ENCODE measurements at regions not wholly inside any gene's neighbourhood (a gene's known extent, or its start where the extent isn't known, plus 50 kb on each side); places are given as distances from the start of the nearest gene placed in this dataset.
"Not testable (repeated sequence)": the region's sequence is repeated elsewhere in the genome, so short reads cannot be mapped to it uniquely, and the experiment has no call there.

DNA sequence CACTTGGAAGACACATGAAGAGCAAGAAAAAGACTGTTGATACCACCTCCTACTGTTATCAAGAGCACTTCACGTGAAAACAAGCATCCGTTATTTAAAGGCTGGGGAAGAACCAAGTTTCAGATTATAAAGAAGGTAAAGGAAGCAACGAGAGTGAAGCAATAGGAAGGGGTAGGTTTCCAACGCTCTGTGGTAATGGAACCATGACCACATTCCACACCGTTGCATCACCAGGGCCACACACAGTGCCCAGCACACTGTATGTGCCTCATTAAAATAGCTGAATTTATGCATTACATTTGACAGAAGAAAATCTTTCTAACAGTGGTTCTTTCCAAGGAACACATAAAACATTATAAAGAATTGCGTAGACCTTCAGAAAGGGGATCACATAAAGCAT is 435.8 kb downstream of the MRPL39 start:
- no peak for DNase-seq (ENCODE audit: low read depth in 4 of 4, low spot score in 2 of 4)

DNA sequence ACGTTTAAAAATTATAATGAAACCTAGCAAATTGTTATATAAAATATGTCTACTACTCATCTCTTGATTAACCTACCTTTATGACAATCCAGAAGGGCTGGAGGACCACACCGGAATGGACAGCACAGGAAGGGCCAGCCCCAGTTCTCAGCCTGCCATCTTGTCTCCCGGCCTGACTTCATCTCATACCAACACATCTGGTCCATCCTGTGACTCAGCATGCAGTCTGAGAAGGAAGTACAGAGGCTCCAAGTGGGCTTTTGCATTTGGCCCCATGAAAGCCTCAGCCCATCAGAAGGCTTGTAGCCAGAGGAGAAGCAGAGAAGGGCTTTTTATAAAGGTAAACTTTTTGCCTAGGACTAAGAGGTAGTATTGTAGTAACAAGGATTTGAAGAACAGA is 436.6 kb downstream of the MRPL39 start:
- DNase-seq (ENCODE audit: low read depth in 4 of 4, low spot score in 2 of 4): no peak

DNA sequence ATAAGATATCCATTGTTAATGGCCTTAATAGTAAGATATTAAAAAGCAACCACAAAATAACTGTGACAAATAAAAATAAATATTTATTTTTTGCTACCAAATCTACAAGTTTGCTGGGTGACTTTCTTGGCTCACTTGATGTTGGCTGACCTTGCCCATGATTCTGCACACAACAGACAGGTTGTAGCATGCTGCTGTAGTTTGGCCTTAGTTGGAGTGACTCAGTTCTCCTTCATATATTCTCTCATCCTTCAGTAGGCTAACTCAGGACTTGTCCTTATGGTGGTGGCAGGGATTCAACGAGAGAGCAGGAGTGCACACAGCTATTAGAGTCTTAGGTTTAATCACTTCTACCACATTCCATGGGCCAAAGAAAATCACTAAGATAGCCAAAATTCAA is 437.9 kb downstream of the MRPL39 start:
- DNase-seq (ENCODE audit: low read depth in 4 of 4, low spot score in 2 of 4): no peak

DNA sequence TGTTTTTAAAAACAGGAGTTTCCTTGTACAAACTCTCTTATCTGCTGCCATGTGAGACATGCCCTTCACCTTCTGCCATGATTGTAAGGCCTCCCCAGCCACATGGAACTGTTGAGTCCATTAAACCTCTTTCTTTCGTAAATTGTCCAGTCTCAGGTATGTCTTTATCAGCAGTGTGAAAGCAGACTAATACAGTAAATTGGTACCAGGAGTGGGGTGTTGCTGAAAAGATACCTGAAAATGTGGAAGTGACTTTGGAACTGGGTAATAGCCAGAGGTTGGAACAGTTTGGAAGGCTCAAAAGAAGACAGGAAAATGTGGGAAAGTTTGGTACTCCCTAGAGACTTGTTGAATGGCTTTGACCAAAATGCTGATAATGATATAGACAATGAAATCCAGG is 440.4 kb downstream of the MRPL39 start:
- not testable (repeated sequence) for DNase-seq (ENCODE audit: low read depth in 4 of 4, low spot score in 2 of 4)

DNA sequence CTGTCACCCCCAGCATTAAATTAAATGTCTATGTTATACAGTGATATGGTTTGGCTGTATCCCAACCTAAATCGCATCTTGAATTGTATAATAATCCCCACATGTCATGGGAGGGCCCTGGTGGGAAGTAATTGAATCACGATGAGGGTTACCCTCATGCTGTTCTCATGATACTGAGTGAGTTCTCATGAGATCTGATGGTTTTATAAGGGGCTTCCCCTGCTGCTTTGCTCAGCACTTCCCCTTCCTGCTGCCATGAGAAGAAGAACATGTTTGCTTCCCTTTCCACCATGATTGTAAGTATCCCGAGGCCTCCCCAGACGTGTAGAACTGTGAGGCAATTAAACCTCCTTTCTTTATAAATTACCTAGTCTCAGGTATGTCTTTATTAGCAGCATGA is 445.7 kb downstream of the MRPL39 start:
- no peak for DNase-seq (ENCODE audit: low read depth in 4 of 4, low spot score in 2 of 4)

DNA sequence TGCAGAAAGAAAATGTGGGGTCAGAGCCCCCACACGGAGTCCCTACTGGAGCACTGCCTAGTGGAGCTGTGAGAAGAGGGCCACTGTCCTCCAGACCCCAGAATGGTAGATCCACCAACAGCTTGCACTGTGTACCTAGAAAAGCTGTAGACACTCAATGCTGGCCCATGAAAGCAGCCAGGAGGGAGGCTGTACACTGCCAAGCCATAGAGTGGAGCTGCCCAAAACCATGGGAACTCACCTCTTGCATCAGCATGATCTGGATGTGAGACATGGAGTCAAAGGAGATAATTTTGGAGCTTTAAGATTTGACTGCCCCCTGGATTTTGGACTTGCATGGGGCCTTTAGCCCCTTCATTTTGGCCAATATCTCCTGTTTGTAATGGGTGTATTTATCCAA is 452.3 kb downstream of the MRPL39 start:
- DNase-seq (ENCODE audit: low read depth in 4 of 4, low spot score in 2 of 4): not testable (repeated sequence)

DNA sequence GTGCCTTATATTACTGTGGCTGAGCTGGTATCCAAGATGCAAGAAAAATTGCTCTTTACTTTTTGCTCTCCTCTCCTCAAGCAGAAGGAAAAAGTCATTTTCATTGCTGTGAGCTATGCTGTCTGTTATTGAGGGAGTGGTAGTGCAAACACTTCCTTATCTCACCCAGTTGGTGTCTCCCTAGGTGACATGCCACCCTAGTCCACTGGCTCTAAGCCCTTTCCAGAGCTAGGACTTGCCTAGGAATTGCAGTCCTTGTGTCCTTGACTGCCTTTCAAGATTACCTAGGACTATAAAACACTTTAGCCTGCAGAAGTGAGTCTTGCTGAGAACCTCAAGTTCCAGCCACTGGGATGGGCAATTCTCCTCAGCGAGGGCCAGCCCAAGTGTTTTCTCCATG is 458.3 kb downstream of the MRPL39 start:
- no peak for DNase-seq (ENCODE audit: low read depth in 4 of 4, low spot score in 2 of 4)

DNA sequence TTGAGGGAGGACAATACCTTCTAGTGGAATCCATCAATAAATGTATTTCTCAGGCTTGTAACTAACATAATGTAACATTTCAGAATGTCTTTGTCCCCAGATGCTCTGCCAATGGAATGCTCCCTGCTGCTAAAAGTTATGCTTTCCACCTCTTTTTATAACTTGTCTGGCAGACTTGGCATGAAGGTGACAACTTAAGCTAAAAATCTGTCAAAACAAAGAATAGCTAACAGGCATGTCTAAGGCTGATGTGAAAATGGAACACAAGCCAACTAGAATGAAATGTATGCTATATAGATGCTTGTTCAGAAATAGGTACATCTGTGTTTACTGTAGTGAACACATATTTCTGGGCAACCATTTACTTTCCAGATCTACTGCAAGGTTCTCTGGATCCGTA is 467.9 kb downstream of the MRPL39 start:
- DNase-seq (ENCODE audit: low read depth in 4 of 4, low spot score in 2 of 4): no peak

DNA sequence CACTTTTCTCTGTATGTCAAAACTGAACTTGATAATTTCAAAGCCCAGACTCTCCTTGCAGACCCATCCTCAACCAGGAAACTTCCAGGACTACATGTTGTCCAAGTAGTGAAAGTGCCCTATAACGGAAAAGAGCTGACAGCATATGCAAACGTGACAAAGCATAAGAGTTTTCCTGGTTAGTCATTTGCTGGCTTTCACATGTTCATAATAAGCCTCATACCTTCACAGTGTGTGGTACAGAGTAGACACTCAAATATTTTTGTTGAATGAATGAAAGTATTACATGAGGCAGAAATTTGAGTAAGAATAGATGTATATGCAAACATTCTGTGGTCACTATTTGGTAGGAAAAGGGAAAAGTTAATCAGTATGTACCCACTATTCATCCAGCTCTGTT is 473.3 kb downstream of the MRPL39 start:
- no peak for DNase-seq (ENCODE audit: low read depth in 4 of 4, low spot score in 2 of 4)

DNA sequence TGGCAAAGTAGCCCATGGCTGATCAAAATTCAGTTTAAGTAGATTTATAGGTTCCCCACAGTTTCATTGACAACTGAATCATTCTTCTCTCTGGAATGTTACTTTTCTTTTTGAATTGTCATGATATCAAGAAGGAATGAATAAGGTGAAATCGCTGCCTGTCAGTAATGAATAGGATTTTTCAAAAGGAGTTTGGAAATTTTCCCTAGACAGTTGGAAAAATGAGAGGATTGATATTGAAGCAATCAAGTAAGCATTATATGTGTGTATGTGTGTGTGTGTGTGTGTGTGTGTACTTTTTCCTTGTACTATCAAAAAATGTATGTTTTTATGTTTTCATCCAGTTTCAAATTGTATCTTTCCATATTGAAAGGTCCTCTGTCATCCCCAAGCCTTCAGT is 479.5 kb downstream of the MRPL39 start:
- DNase-seq (ENCODE audit: low read depth in 4 of 4, low spot score in 2 of 4): no peak

DNA sequence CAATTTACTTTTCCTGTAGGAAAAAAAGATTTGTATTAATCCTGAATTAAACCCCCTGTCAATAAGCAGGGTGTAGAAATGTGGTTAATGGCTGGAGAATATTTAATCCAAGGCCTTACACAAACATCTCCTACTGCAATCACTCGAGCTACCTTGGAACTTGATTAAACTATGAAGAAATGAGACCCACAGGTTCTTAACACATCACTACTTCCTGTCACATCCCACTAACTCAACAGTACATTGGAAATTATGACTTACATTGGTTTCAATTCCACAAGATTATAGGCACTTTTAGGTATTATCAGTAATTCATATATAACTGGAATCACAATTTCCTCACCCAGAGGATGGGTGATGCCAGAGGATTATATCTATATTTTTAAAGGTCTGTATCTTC is 480.3 kb downstream of the MRPL39 start:
- DNase-seq (ENCODE audit: low read depth in 4 of 4, low spot score in 2 of 4): no peak

DNA sequence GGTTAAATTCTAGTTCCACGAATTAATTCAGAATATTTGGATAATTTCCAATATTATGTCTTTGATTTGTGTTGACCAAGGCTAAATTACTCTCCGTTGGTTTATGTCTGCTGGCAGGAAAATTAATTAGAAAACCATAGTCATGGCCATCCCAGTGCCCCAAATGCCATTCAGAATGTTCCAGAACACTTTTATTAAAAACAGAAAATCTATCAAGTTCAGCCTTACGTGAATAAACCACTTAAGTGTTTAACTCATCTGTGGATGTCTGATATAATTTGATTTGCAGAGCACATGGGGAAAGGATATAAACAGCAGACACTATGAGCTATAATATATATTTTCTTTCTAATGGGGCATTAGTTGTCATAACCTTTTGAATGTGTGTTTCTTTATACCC is 480.7 kb downstream of the MRPL39 start:
- no peak for DNase-seq (ENCODE audit: low read depth in 4 of 4, low spot score in 2 of 4)

DNA sequence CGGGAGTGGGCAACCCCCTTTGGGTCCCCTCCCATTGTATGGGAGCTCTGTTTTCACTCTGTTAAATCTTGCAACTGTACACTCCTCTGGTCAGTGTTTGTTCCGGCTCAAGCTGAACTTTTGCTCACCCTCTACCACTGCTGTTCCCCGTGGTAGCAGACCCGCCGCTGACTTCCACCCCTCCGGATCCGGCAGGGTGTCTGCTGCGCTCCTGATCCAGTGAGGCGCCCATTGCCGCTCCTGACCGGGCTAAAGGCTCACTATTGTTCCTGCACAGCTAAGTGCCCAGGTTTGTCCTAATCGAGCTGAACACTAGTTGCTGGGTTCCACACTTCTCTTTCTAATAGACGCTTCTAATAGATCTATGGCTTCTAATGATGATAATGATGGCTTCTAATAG is 488.6 kb downstream of the MRPL39 start:
- no peak for DNase-seq (ENCODE audit: low read depth in 4 of 4, low spot score in 2 of 4)

DNA sequence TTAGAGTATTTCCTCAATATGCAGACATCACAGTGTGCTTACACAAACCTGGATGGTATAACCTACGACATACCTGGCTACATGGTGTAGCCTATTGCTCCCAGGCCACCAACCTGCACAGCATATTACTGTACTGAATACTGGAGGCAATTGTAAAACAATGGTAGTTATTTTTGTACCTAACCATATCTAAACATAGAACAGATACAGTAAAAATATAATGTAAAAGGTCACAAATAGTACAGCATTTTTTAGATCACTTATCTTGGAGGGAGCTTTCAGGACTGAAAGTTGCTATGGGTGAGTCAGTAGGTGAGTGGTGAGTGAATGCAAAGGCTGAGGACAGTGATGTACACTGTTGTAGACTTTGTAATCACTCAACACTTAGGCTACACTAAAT is 492.3 kb downstream of the MRPL39 start:
- no peak for DNase-seq (ENCODE audit: low read depth in 4 of 4, low spot score in 2 of 4)

DNA sequence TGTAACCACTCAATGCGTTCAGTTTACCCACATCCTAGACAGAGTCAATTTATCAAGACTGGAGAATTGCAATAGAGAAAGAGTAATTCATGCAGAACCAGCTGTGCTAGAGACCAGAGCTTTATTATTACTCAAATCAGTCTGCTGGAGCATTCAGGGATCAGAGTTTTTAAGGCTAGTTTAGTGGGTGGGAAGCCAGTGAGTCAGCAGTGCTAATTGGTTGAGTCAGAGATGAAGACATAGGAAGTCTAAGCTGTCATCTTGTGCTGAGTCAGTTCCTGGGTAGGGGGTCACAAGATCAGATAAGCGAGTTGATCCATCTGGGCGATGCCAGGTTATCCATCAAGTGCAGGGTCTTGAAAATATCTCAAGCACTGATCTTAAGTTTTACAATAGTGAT is 499.6 kb downstream of the MRPL39 start:
- no peak for DNase-seq (ENCODE audit: low read depth in 4 of 4, low spot score in 2 of 4)

DNA sequence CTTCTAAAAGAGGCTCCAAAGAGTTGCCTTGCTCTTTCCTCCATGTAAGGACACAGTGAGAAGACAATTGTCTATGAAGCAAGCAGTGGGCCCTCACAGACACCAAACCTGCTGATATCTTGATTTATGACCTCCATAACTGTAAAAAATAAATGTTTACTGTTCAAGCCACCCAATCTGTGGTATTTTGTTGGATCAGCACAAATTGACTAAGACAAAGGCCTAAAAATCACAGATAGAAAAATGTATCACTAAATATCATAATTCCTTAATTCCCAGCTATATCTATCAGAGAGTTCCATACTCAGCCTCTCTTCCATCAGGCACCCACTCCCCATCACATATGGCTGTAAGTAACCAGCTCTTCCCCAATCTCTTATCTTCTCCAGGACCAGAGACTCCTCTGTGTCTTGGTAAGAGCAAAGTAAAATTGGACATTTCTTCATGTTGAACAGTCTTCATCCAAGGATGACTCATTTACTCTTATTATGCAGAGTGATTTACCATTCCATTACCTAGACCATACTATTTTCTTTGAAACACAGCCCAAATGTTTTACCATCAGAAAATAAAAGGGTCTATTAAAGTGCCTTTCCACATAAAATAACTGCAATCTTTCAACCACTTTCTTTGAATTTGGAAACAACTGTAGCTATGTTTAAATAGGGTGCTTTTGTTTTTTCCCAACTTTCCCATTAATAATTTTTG is 503.6 kb downstream of the MRPL39 start:
- no peak for DNase-seq (ENCODE audit: low read depth in 4 of 4, low spot score in 2 of 4)

DNA sequence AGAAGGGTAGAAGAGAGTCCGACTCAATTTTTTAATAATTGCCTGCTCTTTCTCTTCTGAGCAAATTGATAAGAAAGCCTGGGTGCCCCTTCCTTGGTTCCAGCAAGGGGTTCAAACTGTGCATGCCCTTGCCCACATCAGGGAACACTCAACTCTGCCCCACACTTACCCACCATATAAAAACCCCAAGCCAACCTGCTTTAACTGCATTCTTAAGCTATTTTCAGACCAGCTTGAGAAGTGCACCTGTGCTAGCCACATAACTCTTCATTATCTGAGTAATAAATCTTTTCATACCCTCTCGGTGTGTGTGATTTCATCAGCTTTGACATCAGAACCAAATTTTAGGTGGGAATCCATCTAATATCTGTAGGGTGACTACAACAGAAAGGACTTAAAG is 509.6 kb downstream of the MRPL39 start:
- no peak for DNase-seq (ENCODE audit: low read depth in 4 of 4, low spot score in 2 of 4)

DNA sequence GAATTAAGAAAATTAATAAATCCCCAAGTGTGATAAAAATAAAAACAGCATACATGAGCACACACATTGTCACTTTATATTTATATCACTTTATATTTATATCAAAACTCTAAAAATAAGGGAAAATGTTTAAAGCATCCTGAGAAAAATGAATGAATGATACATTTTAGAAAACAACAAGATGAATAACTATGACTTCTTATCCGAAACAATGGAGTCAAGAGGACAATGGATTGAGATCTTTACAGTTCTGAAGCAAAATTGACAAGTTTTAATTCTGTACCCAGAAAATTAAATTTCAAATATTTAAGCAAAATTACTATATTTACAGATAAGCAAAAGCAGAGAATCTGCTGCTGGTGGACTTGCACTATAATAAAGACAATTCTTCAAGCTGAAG is 512.6 kb downstream of the MRPL39 start:
- DNase-seq (ENCODE audit: low read depth in 4 of 4, low spot score in 2 of 4): no peak

DNA sequence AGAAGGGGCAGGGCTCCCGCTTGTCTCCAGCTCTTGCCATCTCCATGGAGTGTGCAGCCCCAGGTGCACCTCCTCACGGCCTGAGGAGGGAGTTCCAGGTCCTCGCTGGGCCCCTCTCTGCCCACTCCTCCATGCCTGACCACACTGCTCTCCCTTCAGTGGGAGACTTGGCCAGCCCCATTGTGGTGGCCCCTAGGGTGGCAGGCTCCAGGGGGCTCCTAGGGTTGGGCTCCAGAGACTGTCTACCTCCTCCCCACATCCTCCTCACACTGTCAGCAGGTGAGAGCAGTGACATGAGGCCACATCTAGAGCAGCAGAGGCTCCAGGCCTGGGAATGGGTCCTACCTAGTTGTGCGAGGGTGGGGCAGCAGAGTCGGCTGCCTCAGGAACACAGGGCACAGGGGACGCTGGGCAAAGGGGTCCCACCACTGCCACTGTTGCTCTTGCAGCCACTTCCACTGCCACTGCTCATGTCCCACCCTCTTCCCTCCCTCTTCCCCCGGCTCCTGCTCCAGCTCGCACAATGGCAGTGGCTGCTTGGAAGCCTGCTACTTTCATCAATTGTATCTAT is 514.8 kb downstream of the MRPL39 start:
- no peak for DNase-seq (ENCODE audit: low read depth in 4 of 4, low spot score in 2 of 4)

DNA sequence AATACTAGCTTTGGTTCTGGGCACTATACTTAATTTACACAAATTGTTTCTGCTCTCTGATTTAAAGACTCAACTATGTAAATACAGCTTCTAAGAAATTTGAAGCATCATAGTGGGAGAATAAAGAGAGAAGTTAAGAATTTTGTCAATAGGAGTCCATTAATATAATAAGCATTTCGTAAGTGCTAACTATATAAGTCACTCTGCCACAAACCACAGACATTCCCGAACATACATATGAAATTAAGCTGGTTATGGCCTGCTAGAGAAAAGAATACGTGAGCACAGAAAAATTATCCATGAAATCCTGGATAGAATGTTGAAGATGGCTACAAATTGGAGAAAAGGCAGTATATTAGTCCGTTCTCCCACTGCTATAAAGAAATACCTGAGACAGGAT is 526.2 kb downstream of the MRPL39 start:
- DNase-seq (ENCODE audit: low read depth in 4 of 4, low spot score in 2 of 4): no peak

DNA sequence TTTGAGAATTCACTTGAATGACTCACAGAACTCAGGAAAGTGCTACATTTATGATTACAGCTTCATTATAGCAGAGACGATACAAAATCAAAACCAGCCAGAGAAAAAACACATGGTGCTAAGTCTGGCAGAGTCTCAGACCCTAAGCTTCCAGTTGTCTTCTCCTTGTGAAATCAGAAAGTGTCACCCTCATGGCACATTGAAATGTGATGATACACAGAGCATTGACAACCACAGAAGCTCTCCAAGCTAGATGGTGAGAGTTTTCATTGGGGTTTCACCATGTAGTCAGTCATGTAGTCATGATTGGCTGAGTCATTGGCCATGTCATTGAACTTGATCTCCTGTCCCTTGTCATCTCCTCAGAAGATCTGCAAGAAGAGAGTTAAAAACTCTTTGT is 526.6 kb downstream of the MRPL39 start:
- DNase-seq (ENCODE audit: low read depth in 4 of 4, low spot score in 2 of 4): no peak

DNA sequence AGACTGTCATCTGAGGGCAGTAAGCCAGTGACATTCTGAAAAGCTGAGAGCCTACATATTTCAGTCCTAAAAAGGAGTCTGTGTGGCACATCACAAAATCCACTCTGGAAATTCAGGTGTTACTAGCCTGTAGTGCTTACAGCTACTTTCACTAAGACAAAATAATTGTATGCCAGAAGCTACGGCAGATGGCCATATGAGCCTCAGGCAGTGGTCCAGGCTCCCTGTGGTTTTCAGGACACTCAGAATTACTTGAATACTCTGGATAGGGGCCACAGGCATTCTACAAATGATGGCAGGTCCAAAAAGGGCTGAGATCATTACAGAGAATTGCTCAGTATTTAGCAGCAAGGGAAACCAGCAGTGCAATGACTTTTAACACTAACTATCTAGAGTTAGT is 527.1 kb downstream of the MRPL39 start:
- DNase-seq (ENCODE audit: low read depth in 4 of 4, low spot score in 2 of 4): no peak

DNA sequence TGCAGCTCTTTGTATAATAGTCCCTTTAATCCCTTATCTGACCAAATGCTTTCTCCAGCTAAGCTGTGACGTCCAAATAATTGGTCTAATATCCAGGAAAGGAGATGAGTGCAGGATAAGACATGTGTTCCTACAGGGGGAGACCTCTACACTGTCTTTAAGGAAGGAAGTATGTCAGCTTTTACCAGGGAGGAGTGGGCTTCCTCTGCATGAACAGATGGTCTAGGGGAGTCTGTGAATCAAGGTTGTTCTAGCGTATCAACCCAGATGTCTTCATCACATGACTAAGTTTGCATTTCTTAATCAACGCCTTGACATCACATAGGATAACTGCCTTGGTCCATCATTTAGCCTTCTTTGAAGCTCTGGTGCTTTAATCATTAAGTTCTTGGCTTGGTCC is 528.2 kb downstream of the MRPL39 start:
- no peak for DNase-seq (ENCODE audit: low read depth in 4 of 4, low spot score in 2 of 4)
